Midbrain (tissue), 1 donor: ENCODE measurements at regions not wholly inside any gene's neighbourhood (a gene's known extent, or its start where the extent isn't known, plus 50 kb on each side); places are given as distances from the start of the nearest gene placed in this dataset.
"Not testable (repeated sequence)": the region's sequence is repeated elsewhere in the genome, so short reads cannot be mapped to it uniquely, and the experiment has no call there.

Experiments used
- DNase-seq: peaks from one replicate; lab custom pipeline; 2025; lab: John Stamatoyannopoulos, UW

- not testable (repeated sequence) for DNase-seq
Observed at GRCh38 chr3:191741847-191742350, 280.9 kb downstream of the PYDC2 start.

DNA sequence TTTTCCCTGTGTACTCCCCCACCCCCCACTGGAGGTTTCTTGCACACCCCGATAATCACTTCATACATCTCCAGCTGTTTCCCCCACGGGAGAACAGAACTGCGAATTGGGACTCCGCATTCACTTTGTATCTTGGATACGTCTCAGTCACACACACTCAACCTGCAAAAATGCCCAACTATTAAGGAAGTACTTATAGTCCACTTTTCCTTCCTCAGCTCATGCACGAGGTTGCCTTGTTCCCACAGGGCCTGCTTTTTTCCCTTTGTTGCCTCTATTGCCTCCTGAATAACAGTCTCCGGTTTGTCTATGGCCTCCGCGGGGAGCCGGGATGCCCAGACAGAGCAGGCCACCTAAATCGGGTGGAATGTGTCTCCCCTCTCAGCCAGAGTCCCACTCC, 282.3 kb downstream of the PYDC2 start:
- DNase-seq = no peak

DNA sequence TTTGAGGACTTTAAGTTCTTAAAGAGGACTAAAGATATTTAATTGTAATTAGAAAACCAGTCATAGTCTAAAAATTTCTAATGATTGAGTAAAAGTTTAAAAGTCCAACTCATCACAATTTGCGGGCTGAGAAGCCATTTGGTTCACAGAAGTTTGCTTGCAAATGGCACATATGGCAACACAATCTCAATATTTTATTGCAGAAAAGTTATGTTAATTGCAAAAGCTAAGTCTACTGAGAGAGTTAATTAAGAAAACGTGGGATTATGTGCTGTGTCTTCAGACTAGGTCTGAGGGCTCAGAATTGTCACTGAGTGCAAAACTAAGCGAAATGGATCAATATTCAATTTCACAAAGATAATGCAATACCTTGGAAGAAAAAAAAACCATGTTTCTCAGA, 289.7 kb downstream of the PYDC2 start:
- no peak for DNase-seq

- DNase-seq = no peak
Observed at GRCh38 chr3:191753196-191753595, 292.2 kb downstream of the PYDC2 start.

DNA sequence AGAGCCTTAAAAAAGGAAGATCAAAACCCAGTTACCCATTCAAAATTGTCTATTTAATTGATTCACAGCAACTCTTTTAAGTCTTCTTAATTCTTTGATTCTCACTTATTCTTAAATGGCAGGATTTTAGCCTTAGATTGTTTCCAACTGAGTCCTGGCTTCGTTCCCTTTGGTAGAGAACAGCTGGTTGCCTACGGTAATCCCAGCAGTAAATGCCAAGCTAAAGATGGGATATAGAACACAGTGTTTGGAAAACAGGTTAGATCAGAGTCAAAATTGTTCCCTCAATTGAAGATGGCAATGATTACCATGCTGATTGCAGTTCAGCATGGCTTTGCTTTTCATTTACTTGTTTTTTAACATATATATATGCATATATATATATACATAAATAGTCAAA, 300.9 kb downstream of the PYDC2 start:
- DNase-seq = no peak

GRCh38 chr3:191762323-191762960, 301.5 kb downstream of the PYDC2 start:
- DNase-seq = no peak

DNA sequence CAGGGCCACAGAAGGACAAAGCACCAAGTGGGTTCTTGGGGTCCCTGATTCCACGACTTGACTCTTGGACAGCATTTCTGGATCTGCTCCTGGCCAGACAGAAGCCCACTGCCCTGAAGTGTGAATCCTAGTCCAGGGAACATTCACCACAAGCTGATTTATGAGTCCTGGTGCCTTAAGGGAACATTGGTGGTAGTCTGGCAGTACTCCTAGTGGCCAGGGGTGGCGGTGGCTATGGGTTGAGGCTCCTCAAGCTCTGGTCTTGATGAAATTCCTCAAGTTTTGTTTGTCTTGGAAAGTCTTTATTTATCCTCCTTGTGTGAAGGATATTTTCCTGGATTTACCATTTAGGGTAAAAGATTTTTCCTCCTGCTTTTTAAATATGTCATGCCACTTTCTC, 307.5 kb downstream of the PYDC2 start:
- no peak for DNase-seq

- no peak for DNase-seq
Observed at GRCh38 chr3:191770541-191770940, 309.6 kb downstream of the PYDC2 start.

- no peak for DNase-seq
Observed at GRCh38 chr3:191774485-191774884, 313.5 kb downstream of the PYDC2 start.

- no peak for DNase-seq
Observed at GRCh38 chr3:191775451-191776233, 314.7 kb downstream of the PYDC2 start.

DNA sequence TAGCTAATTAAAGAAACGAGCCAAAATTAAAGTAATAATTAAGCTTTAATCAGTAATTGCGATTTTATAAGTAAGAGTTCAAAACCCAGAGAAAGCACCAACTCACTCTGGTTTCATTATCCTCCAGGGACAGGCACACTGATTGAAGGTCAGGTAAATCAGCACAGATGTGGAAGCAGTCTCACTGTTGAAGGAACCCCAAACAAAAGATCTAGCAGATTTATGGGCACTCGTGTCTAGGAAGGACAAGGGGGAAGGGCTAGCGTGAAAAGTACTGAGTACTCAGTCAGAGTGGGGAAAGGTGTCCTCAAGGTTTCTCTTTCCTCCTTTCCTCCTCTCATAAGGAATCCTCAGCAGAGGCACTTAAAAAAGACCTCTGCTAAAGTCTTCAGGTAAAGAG, 320.1 kb downstream of the PYDC2 start:
- no peak for DNase-seq

DNA sequence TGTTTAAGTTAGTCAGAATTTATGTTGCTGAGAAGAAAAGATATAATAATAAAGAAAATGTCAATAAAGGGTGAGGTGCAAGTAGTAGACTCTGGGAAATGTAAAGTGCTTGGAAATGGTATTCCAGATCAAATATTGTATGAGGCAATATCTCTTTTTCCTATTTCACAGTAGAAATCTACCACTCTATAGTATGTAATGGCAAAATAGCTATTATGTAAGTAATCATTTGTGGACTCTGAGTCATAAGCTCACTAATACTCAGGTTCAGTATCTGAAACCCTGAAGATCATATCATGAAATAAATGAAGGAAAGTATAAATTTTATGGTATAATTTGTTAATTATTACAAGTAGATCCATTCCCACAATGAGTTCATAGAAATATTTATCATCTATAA, 322.1 kb downstream of the PYDC2 start:
- no peak for DNase-seq

- DNase-seq = no peak
Observed at GRCh38 chr3:191790934-191791333, 330.0 kb downstream of the PYDC2 start.

- DNase-seq = no peak
Observed at GRCh38 chr3:191792580-191792979, 331.6 kb downstream of the PYDC2 start.

- DNase-seq = no peak
Observed at GRCh38 chr3:191795196-191795595, 334.2 kb downstream of the PYDC2 start.

- no peak for DNase-seq
Observed at GRCh38 chr3:191797271-191797670, 336.3 kb downstream of the PYDC2 start.

DNA sequence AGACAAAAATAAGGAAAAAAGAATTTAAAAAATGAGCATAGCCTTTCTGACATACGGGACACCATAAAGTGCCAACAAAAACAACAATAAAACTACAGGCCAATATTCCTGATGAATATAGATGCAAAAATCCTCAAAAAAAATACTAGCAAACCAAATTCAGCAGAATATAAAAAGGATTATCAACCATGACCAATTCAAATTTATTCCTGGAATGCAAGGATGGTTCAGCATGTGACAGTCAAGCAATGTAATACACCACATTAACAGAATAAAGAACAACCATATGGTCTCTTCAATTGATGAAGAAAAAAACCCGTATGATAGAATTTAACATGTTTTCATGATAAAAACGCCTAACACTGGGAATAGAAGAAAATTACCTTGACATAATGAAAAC, 341.7 kb downstream of the PYDC2 start:
- DNase-seq = no peak

GRCh38 chr3:191804935-191805334, 344.0 kb downstream of the PYDC2 start:
- no peak for DNase-seq

GRCh38 chr3:191808073-191808472, 347.1 kb downstream of the PYDC2 start:
- DNase-seq = no peak

- no peak for DNase-seq
Observed at GRCh38 chr3:191809326-191809949, 348.5 kb downstream of the PYDC2 start.

DNA sequence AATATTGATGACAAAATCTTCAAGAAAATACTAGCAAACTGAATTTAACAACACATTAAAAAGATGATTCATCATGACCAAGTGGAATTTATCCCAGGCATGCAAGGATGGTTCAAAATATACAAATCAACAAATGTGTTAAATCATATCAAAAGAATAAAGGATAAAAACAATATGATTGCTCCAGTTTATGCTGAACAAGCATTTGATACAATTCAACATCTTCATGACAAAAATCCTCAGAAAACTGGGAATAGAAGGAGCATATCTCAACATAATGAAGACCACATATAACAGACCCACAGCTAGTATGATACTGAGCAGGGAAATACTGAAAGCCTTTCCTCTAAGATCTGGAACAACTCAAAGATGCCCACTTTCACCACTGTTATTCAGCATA, 352.3 kb downstream of the PYDC2 start:
- DNase-seq = no peak

GRCh38 chr3:191848818-191849217, 387.9 kb downstream of the PYDC2 start:
- DNase-seq = no peak

- DNase-seq = no peak
Observed at GRCh38 chr3:191859531-191859930, 398.6 kb downstream of the PYDC2 start.
